ENCODE measurements at regions not wholly inside any gene's neighbourhood (a gene's known extent, or its start where the extent isn't known, plus 50 kb on each side); places are given as distances from the start of the nearest gene placed in this dataset.

DNA sequence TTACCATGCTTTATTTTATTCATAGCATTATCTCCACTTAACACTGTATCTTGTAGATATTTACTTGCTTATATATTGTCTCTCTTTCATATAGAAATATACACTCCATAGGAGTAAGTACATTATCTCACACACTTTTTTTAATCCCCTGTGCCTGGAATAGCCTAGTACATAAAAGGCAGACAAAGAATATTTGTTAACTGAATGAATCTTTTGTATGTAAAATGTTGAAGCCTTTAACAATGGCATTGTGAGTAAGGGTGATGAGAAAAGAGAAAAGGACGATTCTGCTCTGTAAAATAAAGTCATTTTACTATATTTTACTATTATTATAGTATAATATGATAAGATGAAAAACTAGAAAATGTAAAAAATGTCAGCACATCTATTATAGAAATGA is 97.7 kb upstream of the PDHA2 start (continued):
- TF ChIP-seq, protein P1, sequence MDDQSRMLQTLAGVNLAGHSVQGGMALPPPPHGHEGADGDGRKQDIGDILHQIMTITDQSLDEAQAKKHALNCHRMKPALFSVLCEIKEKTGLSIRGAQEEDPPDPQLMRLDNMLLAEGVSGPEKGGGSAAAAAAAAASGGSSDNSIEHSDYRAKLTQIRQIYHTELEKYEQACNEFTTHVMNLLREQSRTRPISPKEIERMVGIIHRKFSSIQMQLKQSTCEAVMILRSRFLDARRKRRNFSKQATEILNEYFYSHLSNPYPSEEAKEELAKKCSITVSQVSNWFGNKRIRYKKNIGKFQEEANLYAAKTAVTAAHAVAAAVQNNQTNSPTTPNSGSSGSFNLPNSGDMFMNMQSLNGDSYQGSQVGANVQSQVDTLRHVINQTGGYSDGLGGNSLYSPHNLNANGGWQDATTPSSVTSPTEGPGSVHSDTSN (IDR thresholded peaks at IDR 0.05), result no peak
- TF ChIP-seq FOXJ3 (CRISPR knock-in tag; IDR thresholded peaks at IDR 0.05), result no peak

GRCh38 chr4:95732061-95732460 is 107.8 kb upstream of the PDHA2 start:
- Histone ChIP-seq H3K27me3 (ENCODE audit: insufficient read depth) (no peaks in the 10 kb centered on the region), H3K4me2 (no peak overlapping the region), H3K9ac (no peak overlapping the region), H2AFZ (ENCODE audit: low read depth) (no peak overlapping the region), H3K9me3 (no peaks in the 10 kb centered on the region), H3F3A (replicated peaks; ENCODE audit: insufficient read depth) (no peaks in the 10 kb centered on the region), H3K4me1 (ENCODE audit: control insufficient read depth in 1 of 2, insufficient read depth in 2 of 2, low read depth in 1 of 2, low read length in 1 of 2) (peaks cover 0 to 13% of the 10 kb centered on the region in 2 experiments; a peak in 2 of 4 replicates), H3K9me2 (no peaks in the 10 kb centered on the region), H3K79me2 (ENCODE audit: insufficient read depth) (no peaks in the 10 kb centered on the region), H3K36me3 (replicated peaks in 1 of 2; ENCODE audit: control insufficient read depth in 1 of 2, insufficient read depth in 2 of 2, low read length in 1 of 2) (no peaks in the 10 kb centered on the region), H3K4me3 (ENCODE audit: low read depth in 2 of 2, low read length in 1 of 2) (no peak overlapping the region), H4K20me1 (ENCODE audit: insufficient read depth) (no peaks in the 10 kb centered on the region), H3K27ac (ENCODE audit: low read depth in 2 of 2, low read length in 1 of 2) (peak overlapping the region in 1 of 2 experiments; percentile 73; a peak in 2 of 4 replicates)
- DNase-seq, result peak; percentile 44
- ChIA-PET POLR2A (interaction anchor here (1.0 kb wide), 1 partner anchor 183 kb away, joined by 3 read pairs; the partner anchor contains the start of gene UNC5C), CTCF (interaction anchor here (0.8 to 1.9 kb wide), 3 partner anchors 183 to 222 kb away, joined by 3 to 7 read pairs (median 3); partner anchors contain the start of gene UNC5C)
- peak; percentile 87 for TF ChIP-seq GATA2 (CRISPR knock-in tag; IDR thresholded peaks at IDR 0.05)
- peak; percentile 18; the same call in 1 of the 2 replicates for TF ChIP-seq NFIC (IDR thresholded peaks at IDR 0.05; ENCODE audit: borderline replicate concordance)
- no peak for TF ChIP-seq SMC3 (IDR thresholded peaks at IDR 0.05; ENCODE audit: low read depth, low read length)
- no peak for TF ChIP-seq SIN3A (IDR thresholded peaks at IDR 0.05; ENCODE audit: borderline replicate concordance, low read depth, low read length)
- no peak for TF ChIP-seq TAF1 (IDR thresholded peaks at IDR 0.05; ENCODE audit: borderline replicate concordance, low read depth, low read length)
- no peak for TF ChIP-seq GABPA (IDR thresholded peaks at IDR 0.05; ENCODE audit: low read depth)
- TF ChIP-seq FOSL2 (IDR thresholded peaks at IDR 0.05; ENCODE audit: borderline replicate concordance, low read depth), result peak; percentile 47; the same call in 1 of the 2 replicates
- peak; percentile 94 for TF ChIP-seq RCOR1 (IDR thresholded peaks at IDR 0.05; ENCODE audit: low read length)
- TF ChIP-seq, protein P2, sequence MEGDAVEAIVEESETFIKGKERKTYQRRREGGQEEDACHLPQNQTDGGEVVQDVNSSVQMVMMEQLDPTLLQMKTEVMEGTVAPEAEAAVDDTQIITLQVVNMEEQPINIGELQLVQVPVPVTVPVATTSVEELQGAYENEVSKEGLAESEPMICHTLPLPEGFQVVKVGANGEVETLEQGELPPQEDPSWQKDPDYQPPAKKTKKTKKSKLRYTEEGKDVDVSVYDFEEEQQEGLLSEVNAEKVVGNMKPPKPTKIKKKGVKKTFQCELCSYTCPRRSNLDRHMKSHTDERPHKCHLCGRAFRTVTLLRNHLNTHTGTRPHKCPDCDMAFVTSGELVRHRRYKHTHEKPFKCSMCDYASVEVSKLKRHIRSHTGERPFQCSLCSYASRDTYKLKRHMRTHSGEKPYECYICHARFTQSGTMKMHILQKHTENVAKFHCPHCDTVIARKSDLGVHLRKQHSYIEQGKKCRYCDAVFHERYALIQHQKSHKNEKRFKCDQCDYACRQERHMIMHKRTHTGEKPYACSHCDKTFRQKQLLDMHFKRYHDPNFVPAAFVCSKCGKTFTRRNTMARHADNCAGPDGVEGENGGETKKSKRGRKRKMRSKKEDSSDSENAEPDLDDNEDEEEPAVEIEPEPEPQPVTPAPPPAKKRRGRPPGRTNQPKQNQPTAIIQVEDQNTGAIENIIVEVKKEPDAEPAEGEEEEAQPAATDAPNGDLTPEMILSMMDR (IDR thresholded peaks at IDR 0.05), result no peak
- peak; percentile 77 for TF ChIP-seq TEAD4 (IDR thresholded peaks at IDR 0.05; ENCODE audit: borderline replicate concordance, insufficient read depth)
- TF ChIP-seq, protein P3, sequence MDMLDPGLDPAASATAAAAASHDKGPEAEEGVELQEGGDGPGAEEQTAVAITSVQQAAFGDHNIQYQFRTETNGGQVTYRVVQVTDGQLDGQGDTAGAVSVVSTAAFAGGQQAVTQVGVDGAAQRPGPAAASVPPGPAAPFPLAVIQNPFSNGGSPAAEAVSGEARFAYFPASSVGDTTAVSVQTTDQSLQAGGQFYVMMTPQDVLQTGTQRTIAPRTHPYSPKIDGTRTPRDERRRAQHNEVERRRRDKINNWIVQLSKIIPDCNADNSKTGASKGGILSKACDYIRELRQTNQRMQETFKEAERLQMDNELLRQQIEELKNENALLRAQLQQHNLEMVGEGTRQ (IDR thresholded peaks at IDR 0.05; ENCODE audit: borderline replicate concordance, low read depth, low read length), result no peak
- no peak for TF ChIP-seq EZH2phosphoT487 (IDR thresholded peaks at IDR 0.05; ENCODE audit: borderline replicate concordance, low read depth)
- TF ChIP-seq, protein P1 (IDR thresholded peaks at IDR 0.05), result peak; percentile 72
- TF ChIP-seq RAD21 (IDR thresholded peaks at IDR 0.05; ENCODE audit: low read length), result peak; percentile 31; the same call in 1 of the 2 replicates
- no peak for TF ChIP-seq RXRA (IDR thresholded peaks at IDR 0.05; ENCODE audit: borderline replicate concordance, low read depth)
- no peak for TF ChIP-seq MAX (IDR thresholded peaks at IDR 0.05; ENCODE audit: low read depth)
- no peak for TF ChIP-seq YY1 (IDR thresholded peaks at IDR 0.05; ENCODE audit: low read depth)
- TF ChIP-seq CHD2 (IDR thresholded peaks at IDR 0.05; ENCODE audit: low read length, partially characterized antibody), result peak; percentile 75
- peak; percentile 80 for TF ChIP-seq TCF12 (IDR thresholded peaks at IDR 0.05)
- TF ChIP-seq MEF2A (IDR thresholded peaks at IDR 0.05; ENCODE audit: borderline replicate concordance, low read depth), result no peak
- no peak for TF ChIP-seq RFX5 (IDR thresholded peaks at IDR 0.05; ENCODE audit: low read length)
- no peak for TF ChIP-seq NRF1 (IDR thresholded peaks at IDR 0.05; ENCODE audit: low read depth, low read length)
- TF ChIP-seq REST (IDR thresholded peaks at IDR 0.05; ENCODE audit: low read depth, low read length), result no peak

All from SK-N-SH (cell line).